ENCODE measurements at regions not wholly inside any gene's neighbourhood (a gene's known extent, or its start where the extent isn't known, plus 50 kb on each side); places are given as distances from the start of the nearest gene placed in this dataset.

DNA sequence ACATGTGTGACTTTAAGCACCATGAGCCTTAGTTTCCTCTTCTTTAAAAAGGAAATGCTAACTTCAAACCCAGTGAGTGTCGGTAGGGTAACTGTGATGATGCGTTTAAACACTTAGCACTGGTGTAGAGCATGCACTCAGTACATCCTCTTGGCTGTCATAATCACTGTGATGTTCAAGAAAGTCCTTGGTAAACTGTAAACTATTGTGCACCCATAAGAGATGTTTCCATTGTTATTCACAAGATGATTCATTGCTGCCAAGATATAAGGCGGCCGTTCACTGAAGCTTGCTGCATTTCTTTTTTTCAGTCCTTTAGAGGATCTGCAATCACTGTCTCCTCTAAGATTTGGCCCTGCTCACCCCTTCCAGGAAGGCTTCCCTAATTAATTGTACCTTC lies 61.8 kb upstream of the DAB1 start:
- peaks cover 1 to 5% (median 4%) of the 10 kb centered on the region in 3 donors for H3K27me3 Mint-ChIP-seq (ENCODE audit: low read depth in 3 of 3)
- TF ChIP-seq, protein P1, sequence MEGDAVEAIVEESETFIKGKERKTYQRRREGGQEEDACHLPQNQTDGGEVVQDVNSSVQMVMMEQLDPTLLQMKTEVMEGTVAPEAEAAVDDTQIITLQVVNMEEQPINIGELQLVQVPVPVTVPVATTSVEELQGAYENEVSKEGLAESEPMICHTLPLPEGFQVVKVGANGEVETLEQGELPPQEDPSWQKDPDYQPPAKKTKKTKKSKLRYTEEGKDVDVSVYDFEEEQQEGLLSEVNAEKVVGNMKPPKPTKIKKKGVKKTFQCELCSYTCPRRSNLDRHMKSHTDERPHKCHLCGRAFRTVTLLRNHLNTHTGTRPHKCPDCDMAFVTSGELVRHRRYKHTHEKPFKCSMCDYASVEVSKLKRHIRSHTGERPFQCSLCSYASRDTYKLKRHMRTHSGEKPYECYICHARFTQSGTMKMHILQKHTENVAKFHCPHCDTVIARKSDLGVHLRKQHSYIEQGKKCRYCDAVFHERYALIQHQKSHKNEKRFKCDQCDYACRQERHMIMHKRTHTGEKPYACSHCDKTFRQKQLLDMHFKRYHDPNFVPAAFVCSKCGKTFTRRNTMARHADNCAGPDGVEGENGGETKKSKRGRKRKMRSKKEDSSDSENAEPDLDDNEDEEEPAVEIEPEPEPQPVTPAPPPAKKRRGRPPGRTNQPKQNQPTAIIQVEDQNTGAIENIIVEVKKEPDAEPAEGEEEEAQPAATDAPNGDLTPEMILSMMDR (IDR thresholded peaks at IDR 0.05): no peak
- H4K20me1 ChIP-seq (ENCODE audit: insufficient read depth, low read length): no peaks in the 10 kb centered on the region
- no peaks in the 10 kb centered on the region for H3K79me2 ChIP-seq (ENCODE audit: insufficient read depth, low read length)
- 55% methylated on average over 4 of the region's 4 CpGs for WGBS (ENCODE audit: insufficient coverage)
- H3K27ac ChIP-seq (ENCODE audit: low read depth in 1 of 2, low read length in 2 of 2): no peak overlapping the region
- H3K4me1 ChIP-seq (ENCODE audit: control insufficient read depth in 1 of 2, insufficient read depth in 2 of 2, low read length in 2 of 2): no peaks in the 10 kb centered on the region
- no peaks in the 10 kb centered on the region for H3K36me3 ChIP-seq (replicated peaks in 1 of 2; ENCODE audit: control insufficient read depth in 1 of 2, insufficient read depth in 2 of 2, low read length in 2 of 2)
- H2AFZ ChIP-seq (ENCODE audit: insufficient read depth, low read depth, low read length, poor library complexity, severe bottlenecking): no peak overlapping the region
- peaks cover 0 to 7% (median 5%) of the 10 kb centered on the region in 7 donors for H3K9me3 Mint-ChIP-seq
- H3K4me2 ChIP-seq (replicated peaks; ENCODE audit: extremely low read depth, low read length, poor library complexity, severe bottlenecking): no peak overlapping the region
- no peak overlapping the region for H3K4me3 Mint-ChIP-seq
- H3K9me3 ChIP-seq (replicated peaks in 1 of 2; ENCODE audit: control insufficient read depth in 1 of 2, insufficient read depth in 1 of 2, low read length in 2 of 2): no peaks in the 10 kb centered on the region
- no peak overlapping the region for H3K9ac ChIP-seq (ENCODE audit: insufficient read depth, low read length, poor library complexity, severe bottlenecking)
- no peak overlapping the region for H3K4me3 ChIP-seq (replicated peaks in 1 of 3; ENCODE audit: low read depth in 2 of 3, low read length in 3 of 3)
- H3K27ac Mint-ChIP-seq: no peak overlapping the region
- no peaks in the 10 kb centered on the region for H3K36me3 Mint-ChIP-seq
- no peaks in the 10 kb centered on the region for H3K27me3 ChIP-seq (ENCODE audit: control insufficient read depth in 2 of 2, insufficient read depth in 2 of 2, low read length in 2 of 2)
- DNase-seq: no peak
- H3K4me1 Mint-ChIP-seq: no peaks in the 10 kb centered on the region
- intact Hi-C loops (cut with micrococcal nuclease): no loop called here

DNA sequence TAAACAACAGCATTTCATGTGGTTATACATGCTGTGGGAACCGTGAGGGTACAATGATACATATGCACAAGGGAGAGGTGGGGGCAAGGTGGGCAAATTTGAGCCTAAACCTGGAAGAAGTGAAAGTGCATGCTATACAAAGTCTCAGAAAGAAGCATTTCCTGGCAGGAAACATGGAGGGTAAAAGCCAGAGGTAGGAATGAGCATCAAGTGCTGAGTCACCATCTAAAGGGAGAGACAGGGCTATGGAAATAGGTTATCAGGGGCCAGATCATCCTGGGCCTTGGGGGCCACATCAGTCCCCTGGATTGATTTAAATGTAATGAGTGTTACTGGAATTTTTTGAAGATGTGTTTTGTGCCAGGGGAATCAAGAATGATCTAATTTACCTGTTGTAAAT lies 60.1 kb upstream of the DAB1 start:
- Histone ChIP-seq H2AFZ (ENCODE audit: insufficient read depth, low read depth, low read length, poor library complexity, severe bottlenecking) (no peak overlapping the region), H3K9me3 (replicated peaks in 1 of 2; ENCODE audit: control insufficient read depth in 1 of 2, insufficient read depth in 1 of 2, low read length in 2 of 2) (no peaks in the 10 kb centered on the region), H3K79me2 (ENCODE audit: insufficient read depth, low read length) (no peaks in the 10 kb centered on the region), H3K36me3 (replicated peaks in 1 of 2; ENCODE audit: control insufficient read depth in 1 of 2, insufficient read depth in 2 of 2, low read length in 2 of 2) (no peaks in the 10 kb centered on the region), H4K20me1 (ENCODE audit: insufficient read depth, low read length) (no peaks in the 10 kb centered on the region), H3K27me3 (ENCODE audit: control insufficient read depth in 2 of 2, insufficient read depth in 2 of 2, low read length in 2 of 2) (no peaks in the 10 kb centered on the region), H3K9ac (ENCODE audit: insufficient read depth, low read length, poor library complexity, severe bottlenecking) (no peak overlapping the region), H3K4me3 (replicated peaks in 1 of 3; ENCODE audit: low read depth in 2 of 3, low read length in 3 of 3) (no peak overlapping the region), H3K27ac (ENCODE audit: low read depth in 1 of 2, low read length in 2 of 2) (no peak overlapping the region), H3K4me2 (replicated peaks; ENCODE audit: extremely low read depth, low read length, poor library complexity, severe bottlenecking) (no peak overlapping the region), H3K4me1 (ENCODE audit: control insufficient read depth in 1 of 2, insufficient read depth in 2 of 2, low read length in 2 of 2) (no peaks in the 10 kb centered on the region)
- intact Hi-C loops (cut with micrococcal nuclease): no loop called here
- Mint-ChIP-seq H3K9me3 (peaks cover 0 to 12% (median 5%) of the 10 kb centered on the region in 7 donors), H3K4me1 (no peaks in the 10 kb centered on the region), H3K27ac (no peak overlapping the region), H3K36me3 (no peaks in the 10 kb centered on the region), H3K27me3 (ENCODE audit: low read depth in 3 of 3) (peaks cover 1 to 4% (median 1%) of the 10 kb centered on the region in 3 donors), H3K4me3 (no peak overlapping the region)
- 89% methylated on average over 1 of the region's 1 CpG for whole genome bisulfite sequencing (ENCODE audit: insufficient coverage)
- TF ChIP-seq, protein P1 (IDR thresholded peaks at IDR 0.05): no peak
- no peak for DNase-seq
